ENCODE measurements at regions not wholly inside any gene's neighbourhood (a gene's known extent, or its start where the extent isn't known, plus 50 kb on each side); places are given as distances from the start of the nearest gene placed in this dataset.
"Not testable (repeated sequence)": the region's sequence is repeated elsewhere in the genome, so short reads cannot be mapped to it uniquely, and the experiment has no call there.

DNA sequence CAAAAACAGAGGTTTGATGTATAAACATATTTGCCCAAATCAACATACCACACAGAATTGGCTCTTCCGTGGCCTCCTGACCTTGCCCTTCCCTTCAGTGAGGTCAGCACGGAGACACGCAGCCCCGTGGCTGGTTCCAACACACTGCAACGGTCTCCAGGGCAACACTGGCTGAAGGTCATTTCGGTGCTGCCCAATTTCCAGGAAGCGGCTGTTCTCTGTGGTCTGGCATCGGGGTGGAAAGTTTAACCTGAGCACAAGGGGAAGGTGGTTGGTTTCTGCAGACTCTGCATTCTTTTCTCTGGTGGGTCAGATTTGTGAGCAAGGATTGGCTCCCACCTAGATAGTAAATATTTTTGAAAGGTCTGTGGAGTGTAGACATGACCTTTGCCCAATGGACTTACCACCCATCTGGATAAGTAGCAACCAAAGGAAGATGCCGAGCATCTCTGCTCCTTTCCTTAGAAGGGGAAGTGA lies 177.6 kb upstream of the PHACTR1 start:
- DNase-seq, result peak; percentile 58 to 68 (median 65)
- WGBS, 2 donors, result 13 to 19% methylated on average over 9 of the region's 9 CpGs
- H3K4me1 ChIP-seq, result peaks cover 0 to 10% (median 3%) of the 10 kb centered on the region in 3 donors
- H3K27ac ChIP-seq, result peak overlapping the region in 2 of 4 donors; percentile 58 to 61
- no peaks in the 10 kb centered on the region for H3K27me3 ChIP-seq
- TF ChIP-seq, protein P1, sequence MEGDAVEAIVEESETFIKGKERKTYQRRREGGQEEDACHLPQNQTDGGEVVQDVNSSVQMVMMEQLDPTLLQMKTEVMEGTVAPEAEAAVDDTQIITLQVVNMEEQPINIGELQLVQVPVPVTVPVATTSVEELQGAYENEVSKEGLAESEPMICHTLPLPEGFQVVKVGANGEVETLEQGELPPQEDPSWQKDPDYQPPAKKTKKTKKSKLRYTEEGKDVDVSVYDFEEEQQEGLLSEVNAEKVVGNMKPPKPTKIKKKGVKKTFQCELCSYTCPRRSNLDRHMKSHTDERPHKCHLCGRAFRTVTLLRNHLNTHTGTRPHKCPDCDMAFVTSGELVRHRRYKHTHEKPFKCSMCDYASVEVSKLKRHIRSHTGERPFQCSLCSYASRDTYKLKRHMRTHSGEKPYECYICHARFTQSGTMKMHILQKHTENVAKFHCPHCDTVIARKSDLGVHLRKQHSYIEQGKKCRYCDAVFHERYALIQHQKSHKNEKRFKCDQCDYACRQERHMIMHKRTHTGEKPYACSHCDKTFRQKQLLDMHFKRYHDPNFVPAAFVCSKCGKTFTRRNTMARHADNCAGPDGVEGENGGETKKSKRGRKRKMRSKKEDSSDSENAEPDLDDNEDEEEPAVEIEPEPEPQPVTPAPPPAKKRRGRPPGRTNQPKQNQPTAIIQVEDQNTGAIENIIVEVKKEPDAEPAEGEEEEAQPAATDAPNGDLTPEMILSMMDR (IDR thresholded peaks at IDR 0.05), result no peak
- H3K9me3 ChIP-seq, result no peaks in the 10 kb centered on the region
- peak; percentile 92 to 95 (median 92) for ATAC-seq
- H3K36me3 ChIP-seq, result no peaks in the 10 kb centered on the region
- intact Hi-C loops (cut with DNase I), result no loop called here
- FAIRE-seq, result no peak
- H3K4me3 ChIP-seq, result no peak overlapping the region

DNA sequence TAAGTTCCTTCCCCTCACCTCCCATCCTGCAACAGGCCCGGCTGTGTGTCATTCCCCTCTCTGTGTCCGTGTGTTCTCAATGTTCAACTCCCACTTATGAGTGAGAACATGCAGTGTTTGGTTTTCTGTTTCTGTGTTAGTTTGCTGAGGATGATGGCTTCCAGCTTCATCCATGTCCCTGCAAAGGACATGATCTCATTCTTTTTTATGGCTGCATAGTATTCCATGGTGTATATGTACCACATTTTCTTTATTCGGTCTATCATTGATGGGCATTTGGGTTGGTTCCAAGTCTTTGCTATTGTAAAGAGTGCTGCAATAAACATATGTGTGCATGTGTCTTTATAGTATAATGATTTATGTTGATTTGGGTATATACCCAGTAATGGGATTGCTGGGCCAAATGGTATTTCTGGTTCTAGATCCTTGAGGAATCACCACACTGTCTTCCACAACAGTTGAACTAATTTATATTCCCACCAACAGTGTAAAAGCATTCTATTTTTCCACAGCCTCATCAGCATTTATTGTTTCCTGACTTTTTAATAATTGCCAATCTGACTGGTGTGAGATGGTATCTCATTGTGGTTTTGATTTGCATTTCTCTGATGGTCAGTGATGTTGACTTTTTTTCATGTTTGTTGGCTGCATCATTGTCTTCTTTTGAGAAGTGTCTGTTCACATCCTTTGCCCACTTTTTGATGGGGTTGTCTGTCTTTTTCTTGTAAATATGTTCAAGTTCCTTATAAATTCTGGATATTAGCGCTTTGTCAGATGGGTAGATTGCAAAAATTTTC lies 174.1 kb upstream of the PHACTR1 start:
- H3K27me3 ChIP-seq; intact Hi-C loops (cut with DNase I); DNase-seq; H3K9me3 ChIP-seq; FAIRE-seq; ATAC-seq; H3K4me3 ChIP-seq; H3K36me3 ChIP-seq: not testable (repeated sequence)
- H3K4me1 ChIP-seq, result peaks cover 0 to 16% (median 8%) of the 10 kb centered on the region in 3 donors
- WGBS, 2 donors, result 95 to 99% methylated on average over 4 of the region's 4 CpGs
- peak overlapping the region in 1 of 4 donors; percentile 64 for H3K27ac ChIP-seq

DNA sequence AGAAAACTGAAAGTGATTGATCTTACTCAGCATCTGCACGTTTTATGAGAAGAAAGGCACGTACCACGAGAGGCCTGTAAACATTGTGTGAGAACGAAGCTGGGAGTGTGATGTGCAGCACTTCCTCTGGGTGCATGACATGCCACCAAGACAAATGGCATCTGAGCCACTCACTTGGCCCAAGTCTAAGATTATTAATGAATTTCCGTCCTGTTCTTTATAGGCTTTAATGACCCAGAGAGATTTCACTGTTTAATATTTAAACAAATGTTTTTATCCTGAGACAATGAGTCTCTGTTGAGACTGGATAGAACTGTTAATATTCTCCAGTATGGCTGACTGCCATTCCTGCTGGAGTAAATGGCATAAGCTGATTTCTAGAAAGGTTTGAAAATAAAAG lies 172.6 kb upstream of the PHACTR1 start:
- peak in 4 of 6 donors; percentile 23 to 59 (median 30) for DNase-seq
- Histone ChIP-seq H3K27ac (peak overlapping the region in 2 of 4 donors; percentile 64 to 65), H3K4me3 (no peak overlapping the region), H3K4me1 (peaks cover 0 to 11% (median 7%) of the 10 kb centered on the region in 3 donors), H3K9me3 (no peaks in the 10 kb centered on the region), H3K36me3 (no peaks in the 10 kb centered on the region), H3K27me3 (no peaks in the 10 kb centered on the region)
- FAIRE-seq, result no peak
- 35 to 45% methylated on average over 5 of the region's 5 CpGs for WGBS, 2 donors
- intact Hi-C loops (cut with DNase I), result no loop called here
- TF ChIP-seq, protein P1 (IDR thresholded peaks at IDR 0.05), result no peak
- ATAC-seq, result peak; percentile 79 to 90 (median 84)

DNA sequence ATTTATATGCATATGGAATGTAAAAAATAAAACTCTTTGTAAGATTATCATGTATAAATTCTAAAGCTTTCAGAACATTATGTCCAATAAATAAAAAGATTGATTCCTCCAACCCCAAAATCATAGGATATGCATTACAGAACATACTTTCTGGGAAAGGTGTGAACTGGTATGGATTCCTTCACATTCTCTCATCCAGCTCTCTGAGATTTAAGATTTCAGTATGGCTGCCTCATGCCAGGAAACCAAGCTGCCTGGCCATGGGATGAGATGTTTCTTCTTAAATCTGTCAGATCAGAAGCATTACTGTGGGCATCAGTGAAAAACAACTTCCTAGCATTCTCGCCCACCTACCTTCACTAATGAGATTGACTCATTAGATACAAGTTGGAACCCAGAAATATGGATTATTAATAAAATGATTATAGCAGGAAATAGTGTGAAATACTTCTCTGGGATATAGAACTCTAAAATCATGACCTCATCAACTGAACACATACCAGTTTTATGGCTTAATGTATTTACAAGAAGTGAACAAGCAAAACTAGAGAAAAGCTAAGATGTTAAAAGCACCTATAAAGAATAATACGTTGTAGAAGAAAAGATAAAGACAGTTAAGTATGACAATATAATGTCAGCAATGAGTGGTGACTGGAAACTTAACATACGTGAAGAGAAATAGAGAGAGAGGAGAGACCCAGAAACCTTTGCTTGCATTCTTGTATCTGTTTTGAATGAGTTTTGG lies 171.6 kb upstream of the PHACTR1 start:
- H3K36me3 ChIP-seq, result no peaks in the 10 kb centered on the region
- WGBS, 2 donors, result 73 to 85% methylated on average over 3 of the region's 3 CpGs
- peaks cover 0 to 6% (median 5%) of the 10 kb centered on the region in 3 donors for H3K4me1 ChIP-seq
- H3K27ac ChIP-seq, result peak overlapping the region in 3 of 4 donors; percentile 28 to 55 (median 37)
- DNase-seq (no peak), FAIRE-seq (no peak), ATAC-seq (no peak)
- no peak overlapping the region for H3K4me3 ChIP-seq
- no peaks in the 10 kb centered on the region for H3K27me3 ChIP-seq
- TF ChIP-seq, protein P1 (IDR thresholded peaks at IDR 0.05), result no peak
- no peaks in the 10 kb centered on the region for H3K9me3 ChIP-seq
- intact Hi-C loops (cut with DNase I), result no loop called here

DNA sequence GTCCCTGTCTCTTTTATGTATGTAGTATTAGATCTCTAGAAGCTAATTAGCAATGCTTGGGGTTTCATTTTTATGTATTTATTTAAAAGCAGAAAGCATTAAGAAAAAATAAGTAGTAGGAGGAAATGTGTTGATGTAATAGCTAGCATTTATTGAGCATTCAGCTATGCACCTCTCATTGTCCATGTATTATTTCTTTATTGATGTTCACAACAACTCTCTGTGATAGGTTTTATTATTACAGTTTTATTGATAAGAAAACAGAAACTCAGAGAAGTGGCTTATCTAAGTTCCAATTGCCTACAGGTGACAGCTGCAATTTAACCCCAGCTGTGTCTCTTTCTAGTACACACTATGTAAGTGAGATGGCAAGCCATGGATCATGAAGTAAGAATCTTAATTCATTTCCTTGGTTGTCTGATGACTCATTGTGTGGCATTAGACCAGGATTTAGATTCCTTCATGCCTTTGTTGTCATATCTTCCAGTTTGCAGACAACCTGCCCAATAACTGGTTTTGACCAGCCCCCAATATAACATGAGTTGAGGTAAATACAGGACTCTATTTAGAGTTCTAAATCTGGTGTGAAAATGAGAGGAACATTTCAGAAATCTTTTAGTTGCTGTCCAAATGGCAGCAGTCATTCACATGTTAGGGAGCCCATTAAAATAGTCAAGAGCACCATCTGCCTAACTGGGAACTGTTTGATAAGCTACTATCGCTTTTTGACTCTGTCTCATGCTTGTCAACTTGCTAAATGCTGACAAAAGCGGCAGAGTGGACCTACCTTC lies 170.8 kb upstream of the PHACTR1 start:
- DNase-seq (no peak), FAIRE-seq (no peak)
- 55 to 57% methylated on average over 2 of the region's 2 CpGs for WGBS, 2 donors

More for the DNA sequence above, 170.8 kb upstream of the PHACTR1 start:
- TF ChIP-seq, protein P1 (IDR thresholded peaks at IDR 0.05), result no peak
- Histone ChIP-seq H3K27me3 (no peaks in the 10 kb centered on the region), H3K36me3 (no peaks in the 10 kb centered on the region), H3K4me1 (peaks cover 0 to 6% (median 5%) of the 10 kb centered on the region in 3 donors), H3K27ac (peak overlapping the region in 2 of 4 donors; percentile 37 to 55), H3K4me3 (no peak overlapping the region), H3K9me3 (no peaks in the 10 kb centered on the region)
- ATAC-seq, result peak in 1 of 4 donors; percentile 50
- intact Hi-C loops (cut with DNase I), result no loop called here

Data from pancreas (tissue), 10 donors.